Activated CD8-positive, alpha-beta memory T cell treated with anti-CD3 and anti-CD28 coated beads, Interleukin-2, amount 10 ng/mL, durations not matched to agents 7 days and 5 days (primary cell): ENCODE measurements at regions not wholly inside any gene's neighbourhood (a gene's known extent, or its start where the extent isn't known, plus 50 kb on each side); places are given as distances from the start of the nearest gene placed in this dataset.
"Not testable (repeated sequence)": the region's sequence is repeated elsewhere in the genome, so short reads cannot be mapped to it uniquely, and the experiment has no call there.

Experiments used
- ATAC-seq: fragments of 150-1000 bp; cut with Tn5 transposase; one replicate; pipeline ENCODE4 v1.10.0; 2021; ENCODE audit warnings: moderate library complexity
- CTCF ChIA-PET: fragments of 350-600 bp; sonication (Branson Sonifier 250); formaldehyde crosslinking; loops from one replicate; lab custom pipeline; 2021; ENCODE audit warnings: antibody characterized with exemption; lab: Charles Lee
- DNase-seq: peaks from one replicate; pipeline ENCODE4 v3.0.0-alpha.2; 2020
- H3K27ac Mint-ChIP-seq: one replicate; pipeline ENCODE4 v1.8.0; 2021; ENCODE audit warnings: mild to moderate bottlenecking, mixed read lengths
- H3K27me3 Mint-ChIP-seq: one replicate; pipeline ENCODE4 v1.8.0; 2021; ENCODE audit warnings: mixed read lengths
- H3K36me3 Mint-ChIP-seq: one replicate; pipeline ENCODE4 v1.8.0; 2021; ENCODE audit warnings: mild to moderate bottlenecking, mixed read lengths
- H3K4me1 Mint-ChIP-seq: one replicate; pipeline ENCODE4 v1.8.0; 2021; ENCODE audit warnings: mixed read lengths
- H3K4me3 Mint-ChIP-seq: one replicate; pipeline ENCODE4 v1.8.0; 2021; ENCODE audit warnings: mild to moderate bottlenecking, moderate library complexity, mixed read lengths
- H3K9me3 Mint-ChIP-seq: one replicate; pipeline ENCODE4 v1.8.0; 2022; ENCODE audit warnings: low read depth, mixed read lengths

DNA sequence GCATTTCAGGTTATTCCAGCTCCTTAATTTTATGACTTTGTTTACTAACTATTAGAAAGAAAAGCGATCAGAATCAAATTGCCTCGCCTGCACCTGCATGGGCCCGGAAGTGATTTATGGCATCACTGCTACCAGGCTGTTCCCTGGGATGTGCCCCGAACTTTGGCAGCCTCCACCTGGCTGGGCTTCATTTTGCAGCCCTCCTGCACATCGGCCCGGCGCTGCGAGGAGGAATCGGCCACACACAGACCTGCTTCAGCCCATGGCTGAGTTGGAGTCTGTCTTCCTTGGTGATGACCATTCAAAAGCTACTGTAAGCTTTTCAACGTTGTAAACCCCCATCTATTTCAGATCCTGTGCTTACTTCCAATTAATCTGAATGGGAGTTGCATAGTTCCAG, 638.0 kb downstream of the RNF144A start:
- Mint-ChIP-seq H3K4me1 (peaks cover 20% of the 10 kb centered on the region), H3K9me3 (peaks cover 2% of the 10 kb centered on the region), H3K4me3 (no peak overlapping the region), H3K36me3 (peaks cover 24% of the 10 kb centered on the region), H3K27me3 (no peaks in the 10 kb centered on the region), H3K27ac (no peak overlapping the region)
- DNase-seq (no peak), ATAC-seq (no peak)
- CTCF ChIA-PET, result no interaction called here

DNA sequence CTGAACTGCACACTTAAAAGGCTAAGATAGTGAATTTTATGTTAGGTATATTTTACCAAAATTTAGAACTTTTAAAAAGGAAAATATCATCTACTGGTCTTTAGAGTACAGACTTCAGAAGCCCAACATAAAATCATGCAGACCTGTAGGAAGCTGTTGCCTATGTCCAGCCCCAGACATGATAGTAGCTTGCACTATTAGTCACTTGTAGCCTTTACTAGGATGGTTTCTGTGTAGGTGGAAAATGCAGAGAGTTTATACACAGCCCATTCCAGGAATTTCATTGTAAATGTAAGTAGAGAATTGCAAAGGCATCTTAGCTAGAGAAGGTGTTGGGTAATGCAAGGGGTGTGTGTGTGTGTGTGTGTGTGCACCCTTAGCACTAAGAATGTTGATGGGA, 640.2 kb downstream of the RNF144A start:
- Mint-ChIP-seq H3K27ac (no peak overlapping the region), H3K36me3 (peaks cover 24% of the 10 kb centered on the region), H3K27me3 (no peaks in the 10 kb centered on the region), H3K4me1 (peaks cover 20% of the 10 kb centered on the region), H3K4me3 (no peak overlapping the region), H3K9me3 (no peaks in the 10 kb centered on the region)
- CTCF ChIA-PET, result interaction anchor here (0.5 to 1.4 kb wide), 3 partner anchors 10 to 90 kb away, joined by 3 to 5 read pairs (median 4); no protein-coding TSS in a partner anchor
- ATAC-seq, result no peak
- no peak for DNase-seq

DNA sequence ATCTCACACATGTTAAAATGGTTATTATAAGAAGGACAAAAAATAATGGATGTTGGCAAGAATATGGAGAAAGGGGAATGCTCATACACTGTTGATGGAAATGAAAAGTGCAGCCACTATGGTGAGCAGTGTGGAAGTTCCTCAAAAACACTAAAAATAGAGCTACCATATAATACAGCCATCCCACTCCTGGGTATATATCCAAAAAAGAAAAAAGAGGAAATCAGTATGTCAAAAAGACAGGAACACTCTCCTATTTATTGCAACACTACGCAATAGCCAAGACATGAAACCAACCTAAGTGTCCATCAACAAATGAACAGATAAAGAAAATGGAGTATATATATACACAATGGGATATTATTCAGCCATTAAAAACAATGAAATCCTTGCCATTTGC, 642.6 kb downstream of the RNF144A start:
- ATAC-seq, result no peak
- peaks cover 36% of the 10 kb centered on the region for H3K36me3 Mint-ChIP-seq
- peaks cover 9% of the 10 kb centered on the region for H3K9me3 Mint-ChIP-seq
- H3K27me3 Mint-ChIP-seq, result no peaks in the 10 kb centered on the region
- peaks cover 9% of the 10 kb centered on the region for H3K4me1 Mint-ChIP-seq
- H3K27ac Mint-ChIP-seq, result no peak overlapping the region
- H3K4me3 Mint-ChIP-seq, result no peak overlapping the region
- CTCF ChIA-PET, result interaction anchor here (0.8 to 1.1 kb wide), 2 partner anchors 8 to 10 kb away, joined by 3 read pairs; no protein-coding TSS in a partner anchor
- DNase-seq, result no peak

DNA sequence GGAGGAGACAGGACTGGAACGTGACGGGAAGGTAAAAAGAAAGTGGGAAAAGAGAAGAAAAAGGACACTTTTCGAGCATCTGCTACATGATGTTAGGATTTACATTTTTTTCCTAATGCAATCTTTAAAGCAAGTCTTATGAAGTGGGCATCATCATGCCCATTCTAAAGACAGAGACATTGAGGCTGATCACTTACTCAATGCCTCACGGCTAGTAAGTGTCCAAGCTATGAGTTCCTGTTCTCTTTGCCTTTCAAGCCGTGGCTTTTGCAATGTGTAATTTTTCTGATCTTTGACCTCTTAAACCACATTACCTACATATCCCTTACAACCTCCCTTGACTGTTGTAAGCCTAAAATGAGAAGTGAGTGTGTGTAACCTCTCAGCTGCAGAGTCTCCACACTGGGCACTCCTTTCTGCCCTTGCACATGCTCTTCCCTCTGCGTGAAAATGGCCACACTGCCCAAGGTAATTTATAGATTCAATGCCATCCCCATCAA, 649.2 kb downstream of the RNF144A start:
- ATAC-seq (no peak), DNase-seq (no peak)
- Mint-ChIP-seq H3K4me1 (peaks cover 39% of the 10 kb centered on the region), H3K27me3 (no peaks in the 10 kb centered on the region), H3K27ac (peak overlapping the region; percentile 87), H3K9me3 (peaks cover 10% of the 10 kb centered on the region), H3K4me3 (no peak overlapping the region), H3K36me3 (peaks cover 48% of the 10 kb centered on the region)
- CTCF ChIA-PET, result interaction anchor here (1.3 to 2.0 kb wide), 3 partner anchors 8 to 106 kb away, joined by 5 to 7 read pairs (median 5); no protein-coding TSS in a partner anchor

DNA sequence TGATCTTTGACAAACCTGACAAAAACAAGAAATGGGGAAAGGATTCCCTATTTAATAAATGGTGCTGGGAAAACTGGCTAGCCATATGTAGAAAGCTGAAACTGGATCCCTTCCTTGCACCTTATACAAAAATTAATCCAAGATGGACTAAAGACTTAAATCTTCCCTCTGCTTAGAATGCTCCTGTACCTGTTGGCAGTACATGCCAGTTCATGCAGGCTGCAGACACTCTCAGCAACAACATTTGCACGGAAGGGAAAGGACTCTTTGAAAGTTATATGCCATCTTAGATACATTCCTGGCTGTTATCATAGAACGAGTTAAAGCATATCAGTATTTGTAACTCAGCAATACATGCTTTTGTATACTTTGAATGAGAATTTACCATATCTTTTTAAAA, 649.9 kb downstream of the RNF144A start:
- Mint-ChIP-seq H3K27ac (peak overlapping the region; percentile 87), H3K36me3 (peaks cover 52% of the 10 kb centered on the region), H3K9me3 (peaks cover 10% of the 10 kb centered on the region), H3K4me1 (peaks cover 45% of the 10 kb centered on the region), H3K4me3 (peak overlapping the region; percentile 37)
- not testable (repeated sequence) for DNase-seq, H3K27me3 Mint-ChIP-seq, ATAC-seq
- CTCF ChIA-PET, result interaction anchor here (0.7 to 2.0 kb wide), 9 partner anchors 8 to 139 kb away, joined by 3 to 7 read pairs (median 5); no protein-coding TSS in a partner anchor

DNA sequence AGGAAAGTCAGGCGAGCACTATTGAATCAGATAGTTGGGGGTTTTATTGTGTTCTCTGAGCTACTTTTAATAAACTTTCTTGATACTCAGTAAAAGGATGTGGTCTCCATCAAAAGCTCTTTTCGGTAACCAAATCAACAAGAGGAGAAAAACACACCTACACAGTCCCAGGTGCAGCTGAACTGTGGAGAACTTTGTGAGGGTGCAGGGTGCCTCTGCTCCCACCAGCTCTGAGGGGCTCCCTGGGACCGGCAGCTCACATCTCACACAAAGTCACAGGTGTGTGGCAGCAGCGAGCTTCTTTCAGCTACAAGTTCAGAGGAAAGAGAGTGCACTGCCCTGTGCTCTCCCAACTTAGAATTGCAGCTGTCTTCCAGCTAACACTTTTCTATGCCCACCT, 650.4 kb downstream of the RNF144A start:
- Mint-ChIP-seq H3K27me3 (no peaks in the 10 kb centered on the region), H3K27ac (peak overlapping the region; percentile 87), H3K9me3 (peaks cover 10% of the 10 kb centered on the region), H3K36me3 (peaks cover 48% of the 10 kb centered on the region), H3K4me1 (peaks cover 50% of the 10 kb centered on the region), H3K4me3 (peak overlapping the region; percentile 37)
- CTCF ChIA-PET, result interaction anchor here (0.6 to 2.0 kb wide), 12 partner anchors 8 to 158 kb away, joined by 3 to 7 read pairs (median 3); no protein-coding TSS in a partner anchor
- DNase-seq (peak; percentile 70), ATAC-seq (peak; percentile 81)

DNA sequence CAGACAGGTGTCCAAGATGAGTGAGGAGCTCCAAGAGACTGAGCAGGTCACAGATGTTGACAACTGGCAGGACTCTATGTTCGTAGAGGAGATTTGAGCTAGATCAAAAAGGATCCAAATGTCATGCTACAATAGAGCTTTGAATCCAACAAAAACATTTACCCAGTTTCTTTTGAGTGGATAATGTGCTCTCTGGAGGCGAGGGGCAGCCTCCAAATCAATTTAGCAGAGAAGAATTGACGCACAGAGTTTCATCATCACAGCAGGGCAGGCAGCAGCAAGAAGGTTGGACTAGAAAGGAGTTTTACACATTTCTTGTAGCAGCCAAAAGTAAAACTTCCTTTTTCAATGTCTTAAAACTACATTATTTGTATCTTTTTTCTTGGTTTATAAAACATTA, 653.0 kb downstream of the RNF144A start:
- CTCF ChIA-PET, result interaction anchor here (1.6 kb wide), 1 partner anchor 101 kb away, joined by 4 read pairs; no protein-coding TSS in a partner anchor
- no peak overlapping the region for H3K4me3 Mint-ChIP-seq
- no peak overlapping the region for H3K27ac Mint-ChIP-seq
- H3K4me1 Mint-ChIP-seq, result peaks cover 53% of the 10 kb centered on the region
- H3K36me3 Mint-ChIP-seq, result peaks cover 37% of the 10 kb centered on the region
- no peak for ATAC-seq
- H3K9me3 Mint-ChIP-seq, result peaks cover 2% of the 10 kb centered on the region
- DNase-seq, result no peak
- H3K27me3 Mint-ChIP-seq, result no peaks in the 10 kb centered on the region

DNA sequence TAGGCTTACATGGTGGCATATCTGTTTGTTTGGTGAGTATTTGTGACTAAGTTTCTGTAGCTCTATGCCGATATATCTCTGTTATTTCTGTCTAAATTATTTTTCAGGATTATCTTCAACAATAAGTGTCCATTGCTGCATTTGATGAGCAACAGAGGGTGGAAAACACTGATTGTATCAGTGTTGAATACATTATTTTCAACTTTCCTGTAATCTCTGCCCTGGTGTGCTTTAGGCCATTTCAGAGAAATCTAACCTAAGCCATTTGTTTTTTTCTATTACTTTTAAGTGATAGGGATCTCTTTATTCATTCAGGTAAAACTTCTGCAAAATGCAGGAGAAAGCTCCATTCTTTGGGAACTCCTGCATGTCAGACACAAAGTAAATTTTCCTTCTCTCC, 654.5 kb downstream of the RNF144A start:
- Mint-ChIP-seq H3K36me3 (peaks cover 30% of the 10 kb centered on the region), H3K27ac (no peak overlapping the region), H3K9me3 (peaks cover 2% of the 10 kb centered on the region), H3K4me1 (peaks cover 46% of the 10 kb centered on the region), H3K27me3 (no peaks in the 10 kb centered on the region), H3K4me3 (no peak overlapping the region)
- DNase-seq, result no peak
- CTCF ChIA-PET, result interaction anchor here (1.2 kb wide), 1 partner anchor 100 kb away, joined by 4 read pairs; no protein-coding TSS in a partner anchor
- ATAC-seq, result no peak

DNA sequence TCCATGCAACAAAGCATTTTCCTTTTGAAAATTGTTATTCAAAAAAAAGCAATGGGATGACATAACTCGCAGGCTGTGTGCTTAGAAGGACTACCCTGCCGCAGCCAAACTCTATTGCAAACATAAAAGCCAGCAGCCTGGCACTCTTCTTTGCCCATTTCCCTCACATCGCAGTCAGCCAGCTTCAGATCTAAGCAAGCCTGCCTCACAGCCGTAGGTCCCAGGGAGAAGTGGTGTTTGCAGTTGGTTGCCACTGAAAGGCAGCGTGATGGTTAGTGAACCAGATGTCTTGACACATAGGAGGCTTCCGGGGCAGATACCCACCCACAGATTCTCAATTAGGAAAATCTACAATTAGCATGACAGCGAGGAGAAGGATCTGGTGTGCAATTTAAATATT, 655.2 kb downstream of the RNF144A start:
- CTCF ChIA-PET, result no interaction called here
- ATAC-seq (peak; percentile 27), DNase-seq (peak; percentile 57)
- Mint-ChIP-seq H3K4me1 (peaks cover 39% of the 10 kb centered on the region), H3K4me3 (no peak overlapping the region), H3K27me3 (no peaks in the 10 kb centered on the region), H3K9me3 (peaks cover 5% of the 10 kb centered on the region), H3K36me3 (peaks cover 32% of the 10 kb centered on the region), H3K27ac (peak overlapping the region; percentile 12)

DNA sequence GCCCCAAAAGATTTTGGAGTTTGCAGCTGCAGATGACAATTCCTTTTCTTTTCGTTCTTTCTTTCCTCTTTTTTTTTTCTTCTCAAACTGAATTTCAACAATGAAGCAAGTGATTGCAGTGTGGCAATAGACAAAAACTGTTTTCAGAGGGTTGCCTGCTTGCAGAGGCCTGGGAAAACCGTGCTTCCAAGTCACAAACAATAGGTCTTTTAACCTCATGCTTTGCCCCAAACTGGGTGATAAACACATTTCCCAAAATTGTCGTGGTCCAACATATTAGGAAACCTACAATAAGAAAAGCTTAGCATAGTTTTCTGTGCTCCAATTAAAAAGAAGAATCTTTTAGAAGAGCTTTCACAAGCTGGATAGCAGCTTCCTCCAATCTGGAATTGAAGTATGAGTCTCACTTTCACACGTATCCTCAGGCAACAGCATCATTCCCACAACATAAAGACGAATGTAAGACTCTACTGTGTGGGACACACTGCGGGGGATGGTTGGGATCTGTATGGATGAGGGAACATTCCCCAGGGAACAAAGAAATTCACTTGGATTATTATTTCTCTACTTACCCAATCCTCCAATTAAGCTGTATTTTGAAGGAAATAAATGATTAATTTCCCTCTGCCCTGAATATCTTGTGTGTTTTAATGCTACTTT, 656.1 kb downstream of the RNF144A start:
- Mint-ChIP-seq H3K9me3 (peaks cover 13% of the 10 kb centered on the region), H3K4me1 (peaks cover 31% of the 10 kb centered on the region), H3K27ac (no peak overlapping the region), H3K4me3 (no peak overlapping the region), H3K36me3 (peaks cover 41% of the 10 kb centered on the region), H3K27me3 (no peaks in the 10 kb centered on the region)
- CTCF ChIA-PET, result no interaction called here
- ATAC-seq, result no peak
- no peak for DNase-seq

DNA sequence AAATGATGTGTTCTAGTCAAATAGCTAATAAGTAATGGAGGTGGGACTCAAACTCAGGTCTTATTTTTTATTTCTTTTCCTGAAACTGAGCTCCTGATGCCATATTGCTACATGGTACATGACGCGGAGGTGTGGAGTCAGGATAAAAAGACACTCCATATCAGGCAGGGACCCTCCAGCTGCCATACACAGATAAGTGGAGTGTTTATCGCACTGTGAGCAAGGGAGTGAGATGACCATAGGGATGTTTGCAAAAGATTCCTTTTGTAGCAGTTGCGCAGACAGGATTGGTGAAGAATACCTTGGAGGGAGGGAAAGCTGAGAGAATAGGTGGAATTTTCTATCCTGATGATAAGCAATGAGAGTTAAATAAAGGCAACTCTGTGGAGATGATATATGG, 657.2 kb downstream of the RNF144A start:
- ATAC-seq, result no peak
- H3K9me3 Mint-ChIP-seq, result peaks cover 16% of the 10 kb centered on the region

DNA sequence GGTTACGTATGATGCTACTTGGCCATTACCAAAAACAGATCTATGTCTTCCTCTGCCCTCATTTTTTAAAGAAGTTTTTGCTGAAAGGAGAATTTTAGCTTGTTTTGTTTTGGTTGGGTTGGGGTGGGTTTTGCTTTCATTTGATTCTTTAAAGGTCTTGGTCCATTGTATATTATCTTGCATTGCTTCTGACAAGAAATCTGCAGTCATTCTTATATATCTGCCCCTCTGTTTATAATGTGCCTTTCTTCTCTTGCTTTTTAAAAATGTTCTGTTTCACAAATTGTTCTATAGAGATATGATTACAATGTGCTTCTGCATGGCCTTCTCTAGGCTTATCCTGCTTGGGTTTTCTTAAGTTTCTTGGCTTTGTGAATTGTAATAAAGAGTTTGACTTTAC, 660.6 kb downstream of the RNF144A start:
- H3K9me3 Mint-ChIP-seq, result peaks cover 18% of the 10 kb centered on the region
- peaks cover 9% of the 10 kb centered on the region for H3K4me1 Mint-ChIP-seq
- H3K4me3 Mint-ChIP-seq, result no peak overlapping the region
- CTCF ChIA-PET, result interaction anchor here (1.5 to 1.9 kb wide), 2 partner anchors 10 to 15 kb away, joined by 4 to 5 read pairs; no protein-coding TSS in a partner anchor
- H3K36me3 Mint-ChIP-seq, result peaks cover 35% of the 10 kb centered on the region
- DNase-seq (no peak), ATAC-seq (no peak)
- H3K27me3 Mint-ChIP-seq, result no peaks in the 10 kb centered on the region
- no peak overlapping the region for H3K27ac Mint-ChIP-seq

More for the DNA sequence above, 657.2 kb downstream of the RNF144A start:
- peaks cover 26% of the 10 kb centered on the region for H3K4me1 Mint-ChIP-seq
- peaks cover 42% of the 10 kb centered on the region for H3K36me3 Mint-ChIP-seq
- no peaks in the 10 kb centered on the region for H3K27me3 Mint-ChIP-seq
- no peak overlapping the region for H3K4me3 Mint-ChIP-seq
- H3K27ac Mint-ChIP-seq, result no peak overlapping the region
- CTCF ChIA-PET, result interaction anchor here (1.0 to 1.5 kb wide), 2 partner anchors 12 to 17 kb away, joined by 3 to 4 read pairs; no protein-coding TSS in a partner anchor
- DNase-seq, result no peak

DNA sequence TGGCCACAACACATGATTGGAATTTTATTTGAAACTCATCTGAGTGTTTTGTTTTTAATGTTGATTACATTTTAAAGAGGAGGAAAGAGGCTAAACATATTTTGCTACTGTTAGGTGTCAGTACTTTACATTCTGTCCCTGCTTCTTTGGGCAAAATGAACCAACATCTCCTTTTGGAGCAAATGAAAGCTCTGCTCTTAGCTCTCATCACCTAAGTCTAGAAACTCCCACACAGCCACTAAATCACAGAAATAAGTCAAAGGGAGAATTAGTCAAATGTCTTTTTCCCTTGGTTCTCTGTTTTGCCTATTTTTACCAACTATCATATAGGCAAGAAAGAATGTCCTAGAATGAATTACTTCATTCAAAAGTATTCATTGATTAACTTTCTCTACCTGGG, 666.8 kb downstream of the RNF144A start:
- Mint-ChIP-seq H3K27me3 (no peaks in the 10 kb centered on the region), H3K36me3 (peaks cover 23% of the 10 kb centered on the region), H3K9me3 (peaks cover 11% of the 10 kb centered on the region), H3K4me3 (no peak overlapping the region), H3K4me1 (peaks cover 25% of the 10 kb centered on the region), H3K27ac (no peak overlapping the region)
- DNase-seq (no peak), ATAC-seq (no peak)
- CTCF ChIA-PET, result no interaction called here

DNA sequence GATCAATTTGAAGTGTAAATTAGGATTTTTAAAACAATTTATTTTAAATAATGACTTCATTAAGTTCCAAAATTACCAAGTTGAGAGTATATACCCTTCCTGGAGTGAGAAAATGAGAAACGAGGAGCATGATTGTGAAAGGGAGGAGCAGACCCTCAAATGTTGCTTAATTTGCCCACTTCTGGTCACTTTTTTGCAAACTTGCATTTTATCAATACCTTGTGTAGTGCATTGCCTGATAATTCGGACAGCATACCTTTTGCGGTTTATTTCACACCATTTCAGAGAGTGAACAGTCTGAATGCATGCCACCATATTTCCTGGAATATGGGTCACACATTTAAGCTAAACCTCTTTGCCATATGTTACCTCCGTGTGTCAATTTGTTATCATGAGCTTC, 669.7 kb downstream of the RNF144A start:
- H3K4me1 Mint-ChIP-seq, result peaks cover 18% of the 10 kb centered on the region
- H3K9me3 Mint-ChIP-seq, result peaks cover 7% of the 10 kb centered on the region
- no peak for DNase-seq
- no peak overlapping the region for H3K27ac Mint-ChIP-seq
- peaks cover 12% of the 10 kb centered on the region for H3K36me3 Mint-ChIP-seq
- no peak overlapping the region for H3K4me3 Mint-ChIP-seq
- CTCF ChIA-PET, result no interaction called here
- no peak for ATAC-seq
- H3K27me3 Mint-ChIP-seq, result no peaks in the 10 kb centered on the region
